LNCaP clone FGC (cell line): ENCODE measurements at regions not wholly inside any gene's neighbourhood (a gene's known extent, or its start where the extent isn't known, plus 50 kb on each side); places are given as distances from the start of the nearest gene placed in this dataset.

Experiments
- DNase-seq: peaks from one replicate; pipeline ENCODE4 v3.0.0-alpha.2; 2011; ENCODE audit warnings: low read depth
- H3K4me3 ChIP-seq: 2 replicates; pipeline ENCODE4 v1.5.1; 2011; ENCODE audit warnings: mild to moderate bottlenecking, low read depth, low read length, control low read depth
- TF ChIP-seq, protein P1 (sequence below): IDR thresholded peaks from 2 replicates; pipeline ENCODE4 v1.5.1; 2012; ENCODE audit warnings: mild to moderate bottlenecking; ENCODE audit not compliant: control insufficient read depth, insufficient read depth; ENCODE audit errors: extremely low read depth

DNA sequence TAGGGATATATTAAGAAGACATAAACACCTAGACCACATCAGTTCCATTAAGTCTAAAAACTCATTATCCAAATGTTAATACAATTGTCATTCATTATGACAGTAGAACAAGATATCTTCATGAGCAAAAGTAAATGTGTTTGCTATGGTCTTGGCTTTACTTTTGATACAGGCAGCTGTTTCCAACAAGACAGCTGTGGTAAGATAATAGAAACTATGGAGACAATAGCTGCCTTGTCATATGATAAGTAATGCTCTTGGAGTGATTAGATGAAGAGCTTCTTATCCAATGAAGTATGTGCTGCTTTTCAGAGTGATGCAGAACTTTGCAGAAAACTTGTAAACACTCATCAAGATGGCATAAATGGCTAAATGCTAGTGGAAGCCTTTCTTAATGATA, 1066.0 kb downstream of the FSTL5 start:
- DNase-seq: no peak
- H3K4me3 ChIP-seq: no peak overlapping the region
- TF ChIP-seq, protein P1, sequence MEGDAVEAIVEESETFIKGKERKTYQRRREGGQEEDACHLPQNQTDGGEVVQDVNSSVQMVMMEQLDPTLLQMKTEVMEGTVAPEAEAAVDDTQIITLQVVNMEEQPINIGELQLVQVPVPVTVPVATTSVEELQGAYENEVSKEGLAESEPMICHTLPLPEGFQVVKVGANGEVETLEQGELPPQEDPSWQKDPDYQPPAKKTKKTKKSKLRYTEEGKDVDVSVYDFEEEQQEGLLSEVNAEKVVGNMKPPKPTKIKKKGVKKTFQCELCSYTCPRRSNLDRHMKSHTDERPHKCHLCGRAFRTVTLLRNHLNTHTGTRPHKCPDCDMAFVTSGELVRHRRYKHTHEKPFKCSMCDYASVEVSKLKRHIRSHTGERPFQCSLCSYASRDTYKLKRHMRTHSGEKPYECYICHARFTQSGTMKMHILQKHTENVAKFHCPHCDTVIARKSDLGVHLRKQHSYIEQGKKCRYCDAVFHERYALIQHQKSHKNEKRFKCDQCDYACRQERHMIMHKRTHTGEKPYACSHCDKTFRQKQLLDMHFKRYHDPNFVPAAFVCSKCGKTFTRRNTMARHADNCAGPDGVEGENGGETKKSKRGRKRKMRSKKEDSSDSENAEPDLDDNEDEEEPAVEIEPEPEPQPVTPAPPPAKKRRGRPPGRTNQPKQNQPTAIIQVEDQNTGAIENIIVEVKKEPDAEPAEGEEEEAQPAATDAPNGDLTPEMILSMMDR: no peak

DNA sequence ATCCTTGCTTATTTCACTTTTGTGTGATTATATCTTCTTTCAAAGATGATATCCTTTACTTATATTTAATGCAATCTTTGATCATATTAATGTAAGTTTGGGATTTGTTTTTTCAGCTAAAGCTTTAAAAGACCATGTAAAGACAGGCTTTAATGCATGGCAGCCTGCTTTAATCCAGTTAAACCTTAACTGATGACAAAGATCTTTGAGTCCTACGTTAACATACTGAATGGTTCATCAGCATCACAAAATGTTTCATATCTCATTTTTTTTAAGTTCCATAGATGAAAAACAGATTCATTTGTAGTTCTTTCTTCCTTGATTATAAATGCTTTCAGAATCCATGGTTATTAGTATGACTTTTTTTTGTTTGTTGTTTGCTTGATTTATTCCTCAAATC, 1102.8 kb downstream of the FSTL5 start:
- TF ChIP-seq, protein P1: no peak
- DNase-seq: no peak
- no peak overlapping the region for H3K4me3 ChIP-seq
